SU-DHL-6 (cell line): ENCODE measurements at regions not wholly inside any gene's neighbourhood (a gene's known extent, or its start where the extent isn't known, plus 50 kb on each side); places are given as distances from the start of the nearest gene placed in this dataset.

Source experiments
- CTCF ChIP-seq: fragments of 200-600 bp; sonication (generic); IDR thresholded peaks from one replicate; pipeline ENCODE4 v1.5.1; 2017; ENCODE audit warnings: antibody characterized with exemption, mild to moderate bottlenecking, low read length, moderate library complexity; ENCODE audit not compliant: insufficient read depth, poor library complexity, severe bottlenecking
- EZH2phosphoT487 ChIP-seq: fragments of 200-600 bp; sonication (generic), shearing (Covaris generic); conservative IDR thresholded peaks from 2 replicates; pipeline ENCODE4 v1.6.1; 2018; ENCODE audit warnings: mild to moderate bottlenecking, antibody characterized with exemption, low read length, moderate library complexity, mixed read lengths

- TF ChIP-seq CTCF: no peak
- no peak for TF ChIP-seq EZH2phosphoT487
Observed at GRCh38 chr3:178291574-178292370, 244.5 kb upstream of the KCNMB2 start.
